ENCODE measurements at regions not wholly inside any gene's neighbourhood (a gene's known extent, or its start where the extent isn't known, plus 50 kb on each side); places are given as distances from the start of the nearest gene placed in this dataset.

DNA sequence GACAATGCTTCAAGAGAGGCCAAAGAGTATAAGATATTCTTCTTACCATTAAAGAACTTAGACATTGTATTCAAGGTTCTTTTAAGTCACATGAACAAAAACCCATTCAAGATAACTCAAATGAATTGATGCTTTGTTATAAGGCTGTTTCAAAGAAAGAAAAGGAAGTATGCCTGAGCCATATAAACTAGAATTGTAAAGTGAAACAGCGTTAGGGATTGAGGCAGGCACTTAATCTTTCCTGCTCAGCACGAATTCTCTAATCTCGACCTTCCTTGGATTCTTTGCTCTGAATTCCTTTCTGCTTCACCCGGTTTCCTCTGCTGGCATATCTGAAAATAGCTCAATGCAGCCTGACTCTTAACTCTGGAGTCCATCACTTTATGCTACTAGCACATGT lies 595.4 kb downstream of the DIAPH3 start:
- TF ChIP-seq, protein P1, sequence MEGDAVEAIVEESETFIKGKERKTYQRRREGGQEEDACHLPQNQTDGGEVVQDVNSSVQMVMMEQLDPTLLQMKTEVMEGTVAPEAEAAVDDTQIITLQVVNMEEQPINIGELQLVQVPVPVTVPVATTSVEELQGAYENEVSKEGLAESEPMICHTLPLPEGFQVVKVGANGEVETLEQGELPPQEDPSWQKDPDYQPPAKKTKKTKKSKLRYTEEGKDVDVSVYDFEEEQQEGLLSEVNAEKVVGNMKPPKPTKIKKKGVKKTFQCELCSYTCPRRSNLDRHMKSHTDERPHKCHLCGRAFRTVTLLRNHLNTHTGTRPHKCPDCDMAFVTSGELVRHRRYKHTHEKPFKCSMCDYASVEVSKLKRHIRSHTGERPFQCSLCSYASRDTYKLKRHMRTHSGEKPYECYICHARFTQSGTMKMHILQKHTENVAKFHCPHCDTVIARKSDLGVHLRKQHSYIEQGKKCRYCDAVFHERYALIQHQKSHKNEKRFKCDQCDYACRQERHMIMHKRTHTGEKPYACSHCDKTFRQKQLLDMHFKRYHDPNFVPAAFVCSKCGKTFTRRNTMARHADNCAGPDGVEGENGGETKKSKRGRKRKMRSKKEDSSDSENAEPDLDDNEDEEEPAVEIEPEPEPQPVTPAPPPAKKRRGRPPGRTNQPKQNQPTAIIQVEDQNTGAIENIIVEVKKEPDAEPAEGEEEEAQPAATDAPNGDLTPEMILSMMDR (IDR thresholded peaks at IDR 0.05) = no peak
- TF ChIP-seq, protein P2, sequence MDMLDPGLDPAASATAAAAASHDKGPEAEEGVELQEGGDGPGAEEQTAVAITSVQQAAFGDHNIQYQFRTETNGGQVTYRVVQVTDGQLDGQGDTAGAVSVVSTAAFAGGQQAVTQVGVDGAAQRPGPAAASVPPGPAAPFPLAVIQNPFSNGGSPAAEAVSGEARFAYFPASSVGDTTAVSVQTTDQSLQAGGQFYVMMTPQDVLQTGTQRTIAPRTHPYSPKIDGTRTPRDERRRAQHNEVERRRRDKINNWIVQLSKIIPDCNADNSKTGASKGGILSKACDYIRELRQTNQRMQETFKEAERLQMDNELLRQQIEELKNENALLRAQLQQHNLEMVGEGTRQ (IDR thresholded peaks at IDR 0.05; ENCODE audit: borderline replicate concordance, low read depth, low read length) = no peak
- no peak for TF ChIP-seq MAX (IDR thresholded peaks at IDR 0.05; ENCODE audit: low read depth)
